HG03060 (cell line): ENCODE measurements at regions not wholly inside any gene's neighbourhood (a gene's known extent, or its start where the extent isn't known, plus 50 kb on each side); places are given as distances from the start of the nearest gene placed in this dataset.
"Not testable (repeated sequence)": the region's sequence is repeated elsewhere in the genome, so short reads cannot be mapped to it uniquely, and the experiment has no call there.

Experiments used
- ATAC-seq: cut with Tn5 transposase; IDR thresholded peaks from one replicate; pipeline ENCODE4 v1.9.1; 2021; ENCODE audit warnings: low read depth, moderate number of reproducible peaks; ENCODE audit not compliant: unreplicated experiment

DNA sequence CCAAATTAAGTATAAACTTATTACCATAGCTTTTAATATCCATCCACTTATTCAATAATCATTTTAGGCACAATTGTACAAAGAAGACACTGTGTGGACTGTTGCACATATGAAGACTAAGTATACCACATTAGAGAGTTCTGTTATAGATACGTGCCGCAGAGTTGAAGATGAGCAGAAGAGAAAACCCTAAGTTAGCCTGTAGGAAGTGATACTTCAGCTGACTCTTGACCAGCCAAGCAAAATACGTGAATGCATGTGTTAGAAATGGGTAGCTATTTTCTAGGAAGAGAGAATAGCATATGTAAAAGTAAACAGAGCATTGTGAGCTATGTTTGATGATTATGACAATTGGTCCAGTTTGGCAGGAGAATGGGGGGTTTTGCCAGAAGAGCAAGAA is 272.0 kb upstream of the ATP11B start:
- ATAC-seq: peak; percentile 36

DNA sequence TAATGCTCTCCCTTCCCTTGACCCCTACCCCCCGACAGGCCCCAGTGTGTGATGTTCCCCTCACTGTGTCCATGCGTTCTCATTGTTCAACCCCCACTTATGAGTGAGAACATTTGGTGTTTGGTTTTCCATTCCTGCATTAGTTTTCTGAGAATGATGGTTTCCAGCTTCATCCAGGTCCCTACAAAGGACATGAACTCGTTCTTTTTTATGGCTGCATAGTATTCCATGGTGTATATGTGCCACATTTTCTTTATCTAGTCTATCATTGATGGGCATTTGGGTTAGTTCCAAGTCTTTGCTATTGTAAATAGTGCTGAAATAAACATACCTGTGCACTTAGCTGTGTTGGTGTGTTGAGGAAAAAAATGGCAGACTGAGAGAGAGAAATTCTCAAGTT is 269.9 kb upstream of the ATP11B start:
- not testable (repeated sequence) for ATAC-seq

DNA sequence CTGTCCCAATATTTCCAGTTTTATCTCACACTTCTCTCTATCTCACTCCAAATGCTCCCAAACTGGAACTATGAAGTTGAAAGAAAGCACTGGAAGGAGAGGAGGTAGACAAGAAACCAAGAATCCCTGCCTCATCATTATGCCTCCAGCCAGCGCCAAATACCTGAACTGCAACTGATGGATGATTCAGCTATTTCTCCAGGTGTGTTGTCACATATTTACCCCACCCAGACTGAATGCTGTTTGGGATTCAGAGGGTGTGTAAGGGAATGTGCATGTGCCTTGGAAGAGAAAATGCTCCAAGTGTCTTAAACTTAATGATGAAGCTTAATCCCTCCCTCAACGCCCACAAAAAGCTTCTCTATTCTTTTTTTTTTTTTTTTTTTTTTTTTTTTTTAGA is 269.5 kb upstream of the ATP11B start:
- ATAC-seq: no peak

DNA sequence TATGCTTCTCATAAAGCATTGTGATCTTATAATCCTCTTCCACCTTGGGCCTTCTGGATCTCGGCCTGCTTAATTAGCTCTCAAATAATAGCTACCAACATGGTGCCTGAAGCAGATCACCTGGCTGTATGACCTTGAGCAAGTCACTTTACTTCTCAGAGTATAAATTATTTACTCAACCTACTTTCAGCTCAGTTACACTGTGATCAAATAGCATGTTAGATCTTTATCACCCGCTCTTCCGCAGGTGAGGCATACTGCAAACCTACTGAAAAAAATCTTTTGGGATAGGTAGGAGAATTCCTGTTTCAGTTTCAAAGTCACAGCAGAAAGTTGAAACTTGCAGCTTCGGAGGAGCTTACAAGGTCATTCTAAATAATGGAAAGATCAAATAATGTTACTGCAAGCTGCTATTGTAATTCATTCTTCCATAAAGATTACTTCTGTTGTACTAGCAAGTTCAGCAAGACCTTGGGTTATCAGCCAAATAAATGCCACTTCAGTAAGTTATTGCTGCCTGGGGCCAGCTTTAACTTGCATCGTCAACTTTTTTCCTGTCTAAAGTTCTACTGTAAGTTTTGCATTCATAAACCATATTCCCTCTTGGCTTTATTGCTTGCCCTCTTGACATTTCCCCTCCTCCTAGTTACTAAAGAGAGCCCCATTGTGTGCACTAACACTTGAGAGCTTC is 268.4 kb upstream of the ATP11B start:
- ATAC-seq: no peak

DNA sequence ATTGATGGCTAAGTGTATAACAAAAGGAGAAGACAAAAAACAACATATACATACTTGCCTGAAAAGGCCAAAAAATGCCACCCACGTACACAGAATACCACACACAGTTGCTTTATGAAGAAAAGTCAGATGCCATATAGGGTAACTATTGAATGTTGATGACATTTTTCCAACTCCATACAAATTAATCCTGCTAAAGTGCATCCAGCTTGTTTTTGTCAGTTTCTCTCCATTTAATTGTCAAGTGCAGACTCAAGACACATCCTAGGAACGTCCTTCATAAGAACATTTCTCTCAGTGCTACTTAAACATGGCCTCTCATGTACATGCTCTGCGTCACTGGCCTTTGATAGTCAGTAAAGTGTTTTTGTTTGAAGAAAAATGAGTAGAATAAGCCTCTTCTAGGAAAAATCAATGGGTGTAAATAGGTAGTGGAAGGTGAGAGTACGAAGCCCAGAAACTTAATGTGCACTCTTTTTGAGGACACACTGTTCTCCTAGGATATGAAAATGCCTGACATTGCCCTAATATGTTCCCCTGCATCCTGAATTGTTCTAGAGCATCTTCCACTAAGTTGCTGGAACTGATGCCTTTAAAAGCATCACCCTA is 267.4 kb upstream of the ATP11B start:
- ATAC-seq: no peak

DNA sequence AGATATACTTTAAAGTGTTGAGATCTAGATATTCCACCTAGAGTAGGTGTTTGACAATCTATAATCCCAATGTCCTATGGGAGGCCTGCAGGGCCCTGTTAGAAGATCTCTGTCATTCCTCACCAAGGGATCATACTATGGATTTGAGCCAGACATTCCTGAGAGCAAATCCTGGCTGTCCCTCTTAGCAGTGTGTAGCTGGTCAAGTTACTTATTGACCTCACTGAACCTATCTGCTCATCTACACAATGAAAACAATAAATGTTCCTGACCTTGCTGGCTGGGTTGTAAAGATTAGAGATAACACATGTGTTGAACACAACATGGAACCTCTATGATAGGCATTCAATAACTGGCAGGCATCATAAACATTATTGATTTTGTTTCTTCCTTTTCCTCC is 265.6 kb upstream of the ATP11B start:
- ATAC-seq: no peak

DNA sequence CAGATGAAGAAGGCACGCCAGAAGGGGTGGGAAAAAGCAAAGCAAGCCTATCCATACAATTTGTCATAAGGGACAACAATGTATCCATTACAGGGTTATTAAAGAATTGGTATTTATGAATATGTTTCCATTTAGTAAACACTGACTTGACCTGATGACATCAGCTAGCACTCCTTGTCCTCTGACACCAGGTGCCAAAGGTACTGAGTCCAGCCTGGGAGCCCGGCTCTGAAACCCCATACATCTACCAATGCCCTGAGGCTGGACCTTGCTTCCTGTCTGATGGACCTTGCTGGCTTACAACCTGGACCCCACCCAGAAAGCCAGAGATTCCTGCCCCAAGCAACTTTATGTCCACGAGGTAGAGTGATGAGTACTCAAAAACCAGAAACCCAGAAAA is 263.0 kb upstream of the ATP11B start:
- no peak for ATAC-seq

DNA sequence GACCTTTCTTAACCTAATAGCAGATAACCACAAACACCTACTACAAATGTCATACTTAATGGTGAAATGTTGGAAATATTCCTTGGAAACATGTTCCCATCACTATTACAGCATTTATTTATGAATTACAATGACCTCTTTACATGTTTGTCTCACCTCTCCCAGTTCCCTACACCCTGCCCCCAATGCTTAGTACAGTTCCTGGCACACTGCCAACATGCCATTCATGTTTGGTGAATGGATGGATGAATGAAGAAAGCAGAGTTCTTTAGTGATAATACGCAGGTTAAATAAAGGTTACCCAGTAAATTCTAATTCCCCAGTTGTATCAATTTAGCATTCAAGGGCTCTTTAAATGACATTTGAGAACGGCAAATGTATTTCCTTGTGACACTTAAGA is 259.9 kb upstream of the ATP11B start:
- no peak for ATAC-seq

DNA sequence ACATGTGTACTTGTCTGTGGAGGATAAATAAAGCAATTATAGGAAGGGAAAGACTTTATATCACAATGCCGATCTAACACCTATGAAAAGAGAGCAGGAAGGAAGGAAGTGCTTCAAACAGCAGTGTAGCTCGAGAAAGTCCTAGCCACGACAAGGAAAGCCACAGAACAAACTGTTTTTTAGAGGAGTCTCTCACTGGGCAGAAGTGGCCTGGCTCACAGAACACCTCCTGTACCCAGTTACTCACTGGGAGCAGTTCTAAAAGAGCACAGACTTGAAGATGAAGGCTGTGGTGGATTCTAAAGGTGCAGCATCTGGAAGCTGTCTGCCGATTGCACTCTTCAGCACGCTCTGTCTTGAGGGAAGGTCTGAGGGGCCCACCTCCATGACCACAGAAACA is 248.8 kb upstream of the ATP11B start:
- no peak for ATAC-seq

DNA sequence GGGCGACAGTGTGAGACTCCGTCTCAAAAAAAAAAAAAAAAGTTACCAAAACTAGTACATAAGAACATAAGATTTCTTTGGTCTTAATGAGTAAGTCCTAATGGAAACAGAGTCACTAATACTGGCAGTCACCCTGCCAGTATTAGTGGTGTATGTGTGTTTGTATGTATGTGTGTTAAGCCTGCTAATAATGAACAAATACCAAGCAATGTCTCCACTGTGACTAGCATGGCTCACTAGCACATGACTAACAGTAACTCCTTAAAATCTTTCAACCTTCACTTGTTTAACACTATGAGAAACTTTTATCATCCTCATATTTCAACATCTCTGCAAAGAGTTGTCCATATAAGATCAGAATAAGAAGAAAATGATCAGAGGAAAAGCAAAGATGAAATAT is 231.0 kb upstream of the ATP11B start:
- ATAC-seq: no peak

DNA sequence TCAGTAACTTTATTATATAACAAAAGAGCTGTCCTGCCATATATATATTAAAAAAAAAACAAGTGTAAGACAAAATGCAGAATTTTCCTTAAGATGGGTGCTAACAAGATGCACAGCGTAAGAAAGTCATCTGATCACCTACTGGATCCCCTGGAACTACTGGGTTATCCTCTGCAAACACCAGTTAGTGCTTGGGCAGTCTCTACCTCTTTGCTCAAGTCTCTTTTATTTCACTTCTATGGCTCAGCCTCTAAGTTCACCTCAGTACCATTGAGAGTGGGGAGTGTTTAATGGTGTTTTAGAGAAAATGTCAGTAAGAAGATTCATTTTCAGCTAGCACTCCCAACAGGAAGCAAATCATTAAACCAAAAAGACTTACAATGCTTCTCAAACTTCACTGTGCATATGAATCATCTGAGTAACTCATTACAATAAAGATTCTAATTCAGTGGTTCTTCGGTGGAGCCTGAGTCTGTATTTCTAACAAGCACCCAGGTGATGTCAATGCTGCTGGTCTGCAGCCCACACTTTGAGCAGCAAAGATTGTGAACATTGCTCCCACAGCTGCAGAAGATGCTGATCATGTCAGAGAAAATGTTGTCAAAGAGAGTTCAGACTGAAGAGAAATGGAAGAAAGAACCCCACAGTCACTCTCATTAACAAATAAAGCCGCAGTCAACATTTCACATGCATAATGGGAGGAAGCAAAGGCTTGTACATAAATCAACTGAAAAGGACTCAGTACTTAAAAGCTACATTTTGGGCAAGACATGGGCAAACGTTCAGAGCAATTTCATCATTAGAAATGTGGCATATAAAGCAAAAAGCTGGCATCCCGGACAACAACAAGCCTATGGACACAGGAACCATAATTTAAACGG is 227.1 kb upstream of the ATP11B start:
- no peak for ATAC-seq

DNA sequence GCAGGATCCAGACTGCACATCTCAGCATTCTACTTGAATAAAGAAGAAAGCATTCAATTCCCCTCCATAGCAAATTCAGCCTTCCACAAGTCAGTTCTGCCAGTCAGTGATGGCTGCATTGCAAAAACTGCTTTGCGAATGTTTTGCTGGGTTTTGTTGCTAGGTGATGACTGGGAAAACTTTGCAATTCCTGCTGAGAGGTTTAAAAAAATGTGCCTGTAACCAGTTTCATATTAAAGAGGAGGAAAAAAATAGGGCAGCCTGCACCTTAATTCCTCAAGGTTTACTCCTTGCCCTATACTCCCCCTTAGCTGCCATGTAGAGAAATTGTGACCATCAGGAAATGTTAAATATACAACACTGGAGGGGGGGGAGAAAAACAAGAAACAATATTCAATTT is 225.6 kb upstream of the ATP11B start:
- ATAC-seq: no peak

DNA sequence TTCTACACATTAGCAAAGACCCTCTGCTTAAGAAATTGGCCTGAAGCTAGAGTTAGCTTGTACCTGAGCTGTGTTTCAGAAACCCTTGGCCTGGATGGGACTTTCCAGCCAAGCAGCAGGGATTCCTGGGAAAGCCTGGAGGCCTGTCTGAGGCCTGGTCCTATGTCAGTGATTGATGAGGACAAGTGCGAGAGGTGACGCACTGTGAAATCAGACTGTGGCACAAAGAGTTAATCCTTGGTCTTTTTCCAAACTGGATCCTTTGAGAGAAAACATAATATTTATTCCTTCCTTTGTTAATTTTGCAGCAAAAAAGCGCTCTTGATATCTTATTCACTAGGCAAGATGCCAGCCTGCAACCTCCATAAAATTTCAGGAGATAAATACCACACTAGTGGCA is 225.0 kb upstream of the ATP11B start:
- ATAC-seq: no peak

DNA sequence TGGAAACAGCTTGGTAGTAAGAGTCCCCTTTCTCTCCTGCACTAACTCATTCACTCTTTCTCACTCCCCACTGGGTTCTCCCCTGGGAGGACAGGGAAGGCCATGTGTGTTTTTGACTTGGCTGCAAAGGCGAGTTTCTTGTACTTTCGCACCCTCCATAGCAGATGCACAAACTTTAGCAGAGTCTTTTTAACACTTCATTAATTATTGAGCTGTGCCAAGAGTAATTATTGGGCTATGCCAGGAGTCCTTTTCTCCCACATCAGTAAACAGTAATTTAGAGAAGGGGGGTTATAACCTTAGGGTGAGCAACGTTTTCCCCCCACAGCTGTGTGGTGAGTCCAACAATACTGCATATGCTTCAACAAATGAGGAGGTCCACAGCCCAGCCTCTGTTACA is 224.4 kb upstream of the ATP11B start:
- ATAC-seq: no peak

DNA sequence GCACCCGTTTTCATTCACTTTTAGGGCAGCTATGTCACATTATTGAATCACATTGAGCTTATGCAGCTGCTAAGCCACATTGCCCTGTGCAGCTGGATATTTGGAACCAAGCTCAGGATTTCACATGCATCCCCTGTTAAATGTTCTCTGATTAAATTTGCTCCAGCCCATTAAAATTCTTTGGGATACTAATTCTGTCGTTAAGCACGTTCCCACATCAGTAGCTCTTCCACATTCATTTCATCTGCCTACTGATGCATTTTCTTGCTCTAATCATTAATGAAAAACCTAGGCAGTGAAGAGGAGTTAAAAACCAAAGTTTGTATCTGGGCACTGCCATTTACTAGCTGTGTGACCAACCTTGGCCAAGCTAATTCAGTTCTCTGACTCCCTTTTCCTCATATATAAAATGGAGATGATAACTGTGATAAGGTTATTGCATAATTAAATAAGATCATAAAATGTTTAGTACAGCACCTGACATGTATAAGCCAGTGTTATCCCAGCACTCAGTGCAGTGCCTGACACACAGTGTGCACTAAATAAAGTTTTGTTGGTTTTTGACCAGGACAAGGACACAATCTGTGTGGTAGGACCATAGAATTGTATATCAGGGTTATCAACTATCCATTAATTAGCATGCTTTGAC is 222.2 kb upstream of the ATP11B start:
- no peak for ATAC-seq

DNA sequence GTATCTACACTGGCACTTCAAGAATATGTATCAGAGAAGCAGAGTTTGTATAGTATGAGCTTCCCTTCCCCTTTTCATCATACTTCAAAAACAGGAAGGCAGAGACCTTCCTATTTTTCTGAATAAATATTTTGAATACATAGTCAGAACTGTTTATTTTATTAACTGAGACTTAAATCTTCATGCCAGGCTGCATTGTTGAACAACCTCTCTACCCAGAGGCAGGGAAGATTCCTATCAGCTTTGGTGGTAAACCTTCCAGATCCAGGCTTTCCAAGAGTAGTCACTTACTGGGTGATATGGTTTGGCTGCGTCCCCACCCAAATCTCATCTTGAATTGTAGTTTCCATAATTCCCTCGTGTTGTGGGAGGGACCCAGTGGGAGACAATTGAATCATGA is 217.4 kb upstream of the ATP11B start:
- ATAC-seq: no peak

DNA sequence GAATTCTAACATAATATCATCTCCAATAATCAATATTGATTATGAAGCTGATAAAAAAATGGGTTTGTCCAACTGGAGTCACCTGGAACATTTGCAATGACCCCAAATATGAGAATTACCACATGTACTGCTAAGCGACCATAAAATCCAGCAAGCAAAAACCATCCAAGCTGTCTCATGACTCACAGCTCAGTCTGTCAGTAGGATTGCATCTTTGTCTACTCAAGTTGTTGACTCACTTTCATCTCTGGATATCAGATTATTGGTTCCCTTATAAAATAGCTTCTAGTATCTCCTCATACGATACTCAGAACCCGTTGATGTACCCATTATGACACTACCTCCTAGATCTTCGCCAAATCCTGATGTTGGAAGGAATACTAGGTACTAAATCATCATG is 209.8 kb upstream of the ATP11B start:
- ATAC-seq: no peak

DNA sequence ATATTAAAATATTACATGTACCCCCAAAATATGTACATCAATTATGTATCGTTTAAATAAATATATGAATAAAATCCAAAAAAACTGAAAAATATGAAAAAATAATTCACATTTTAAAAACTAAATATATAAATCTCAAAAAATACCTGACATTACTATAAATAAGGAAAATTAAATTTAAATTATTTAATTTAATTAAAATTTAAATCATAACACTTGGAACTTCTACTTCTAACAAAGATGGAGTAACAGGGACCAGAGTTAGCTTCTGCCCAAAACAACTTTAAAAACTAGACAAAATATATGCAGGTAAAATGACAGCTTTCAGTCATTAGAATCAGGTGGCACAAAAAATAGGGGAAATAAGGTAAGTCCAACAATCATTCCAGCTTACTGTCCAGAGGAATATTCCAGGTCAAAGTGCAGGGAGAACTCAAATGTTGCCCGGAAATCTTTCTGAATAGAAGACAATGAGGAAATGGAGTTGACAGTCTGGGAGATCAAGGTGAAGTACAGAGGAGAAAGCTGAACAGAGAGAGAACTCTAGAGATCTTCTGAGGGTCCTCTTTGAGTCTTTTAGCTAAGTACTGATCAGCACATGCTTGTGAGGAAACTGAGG is 207.7 kb upstream of the ATP11B start:
- no peak for ATAC-seq

DNA sequence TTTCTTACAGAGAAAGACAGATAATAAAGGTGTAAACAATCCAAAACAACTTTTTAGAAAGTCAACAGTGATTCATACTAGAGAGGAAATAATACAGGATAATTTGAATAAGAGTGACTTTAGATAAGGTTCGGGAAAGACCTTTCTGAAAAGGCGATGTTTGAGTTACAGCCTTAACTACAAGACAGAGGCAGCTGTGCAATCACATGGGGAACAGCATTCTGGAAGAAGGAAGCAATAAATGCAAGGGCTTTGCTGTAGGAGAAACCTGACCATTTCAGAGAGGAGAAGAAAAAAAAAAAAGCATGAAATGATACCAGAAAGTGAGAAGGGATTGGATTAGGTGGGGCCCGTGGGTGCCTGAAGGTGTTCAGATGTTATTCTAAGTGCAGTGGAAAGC is 200.6 kb upstream of the ATP11B start:
- ATAC-seq: no peak

DNA sequence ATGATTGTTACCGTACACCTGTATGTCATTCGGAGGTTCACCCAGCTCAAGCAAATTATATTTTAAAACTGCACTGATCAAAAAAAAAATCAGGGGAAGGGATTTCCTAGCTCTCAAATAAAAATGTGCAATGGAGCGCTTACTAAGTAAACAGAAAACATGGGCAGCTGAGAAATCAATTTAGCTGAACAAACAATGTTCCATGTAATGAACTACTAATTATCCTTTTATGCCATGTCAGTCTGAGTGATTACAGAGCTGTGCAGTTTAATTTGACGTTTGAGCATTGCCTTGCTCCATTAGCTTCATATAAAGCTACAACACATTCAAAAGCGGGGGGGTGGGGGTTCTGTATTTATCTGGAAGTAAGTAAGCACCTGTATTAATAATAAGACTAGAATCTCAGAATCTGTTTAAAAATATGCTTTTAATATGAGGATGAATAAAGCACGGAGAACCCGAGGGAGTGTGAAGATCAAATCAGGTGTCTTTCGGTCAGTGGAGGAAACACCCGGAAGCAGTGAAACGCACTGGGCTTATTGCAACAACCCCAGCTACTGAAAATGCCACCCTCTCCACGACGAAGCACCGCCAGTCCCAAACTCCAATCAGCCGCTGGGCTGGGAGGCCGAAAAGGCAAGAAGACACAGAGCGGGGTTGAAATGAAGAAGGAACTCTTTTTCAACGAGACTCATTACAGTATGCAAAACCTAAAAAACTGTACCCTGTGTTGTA is 196.5 kb upstream of the ATP11B start:
- no peak for ATAC-seq
